HG03439 (cell line): ENCODE measurements at regions not wholly inside any gene's neighbourhood (a gene's known extent, or its start where the extent isn't known, plus 50 kb on each side); places are given as distances from the start of the nearest gene placed in this dataset.
"Not testable (repeated sequence)": the region's sequence is repeated elsewhere in the genome, so short reads cannot be mapped to it uniquely, and the experiment has no call there.

Experiments
- ATAC-seq: cut with Tn5 transposase; IDR thresholded peaks from one replicate; pipeline ENCODE4 v1.9.1; 2021; ENCODE audit warnings: mild to moderate bottlenecking, moderate library complexity; ENCODE audit not compliant: unreplicated experiment

DNA sequence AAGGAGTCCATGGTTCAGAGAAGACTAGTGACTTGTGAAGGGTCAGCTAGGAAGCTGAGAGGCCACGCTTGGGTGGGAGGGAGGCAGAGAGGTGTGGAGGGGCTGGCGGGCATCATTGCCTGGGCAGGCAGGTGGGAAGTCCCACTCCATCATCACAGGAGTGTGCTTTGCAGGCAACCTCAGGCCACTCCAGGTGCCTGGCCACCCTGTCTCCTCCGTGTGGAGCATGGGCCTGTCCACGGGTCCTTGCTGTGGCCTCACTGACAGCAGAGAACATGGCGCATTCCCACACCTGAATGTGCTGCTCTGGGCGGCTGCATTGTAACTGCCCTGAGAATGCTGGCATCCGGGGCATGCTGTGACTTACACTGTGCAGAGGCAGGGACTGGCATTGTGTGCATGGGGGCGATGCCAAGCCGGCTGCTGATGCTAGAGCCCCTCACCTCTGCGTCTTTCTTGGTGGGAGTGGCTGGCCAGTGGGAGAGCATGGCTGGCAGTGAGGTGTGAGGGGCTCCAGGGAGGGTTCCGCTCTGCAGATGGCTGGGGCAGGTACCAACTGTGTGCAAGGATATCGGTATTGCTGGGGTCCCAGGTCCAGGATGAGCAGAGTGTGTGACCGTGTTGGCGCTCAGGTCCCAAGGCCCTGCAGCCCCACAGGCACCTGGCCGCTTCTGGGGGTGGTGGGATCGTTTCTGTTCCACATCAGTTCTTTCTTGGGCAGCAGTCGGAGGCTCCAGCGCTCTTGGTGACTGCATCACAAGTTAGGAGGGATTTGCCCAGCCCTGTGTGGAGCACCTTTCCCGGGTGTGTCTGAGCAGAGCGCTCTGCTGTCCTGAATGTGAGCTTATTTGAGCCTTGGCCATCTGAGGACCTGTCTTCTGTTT, 94.8 kb downstream of the NPIPB11 start:
- ATAC-seq: no peak

- no peak for ATAC-seq
These were observed 95.6 kb downstream of the NPIPB11 start for GRCh38 chr16:29310852-29311314.

DNA sequence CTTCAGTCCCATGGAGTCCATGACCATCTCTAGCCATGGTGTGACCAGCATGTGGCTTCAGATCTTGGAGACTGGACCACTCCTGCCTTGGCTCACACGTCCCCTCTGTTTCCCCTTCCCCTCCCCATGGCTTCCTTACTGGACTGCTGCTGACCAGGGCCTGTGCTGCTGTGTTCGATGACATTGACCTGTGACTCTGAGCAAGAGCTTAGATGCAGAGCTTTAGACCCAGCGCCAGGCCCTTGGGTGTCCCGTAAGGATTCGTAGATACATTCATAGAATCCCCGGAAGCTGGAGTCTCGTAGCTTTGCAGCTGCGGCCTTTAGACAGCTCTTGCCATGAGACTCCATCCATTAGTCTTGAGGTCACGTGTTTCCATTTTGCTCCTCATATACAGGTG, 96.3 kb downstream of the NPIPB11 start:
- ATAC-seq: not testable (repeated sequence)

- not testable (repeated sequence) for ATAC-seq
These were observed 96.9 kb downstream of the NPIPB11 start for GRCh38 chr16:29309601-29310000.

- no peak for ATAC-seq
These were observed 97.6 kb downstream of the NPIPB11 start for GRCh38 chr16:29308644-29309546.

DNA sequence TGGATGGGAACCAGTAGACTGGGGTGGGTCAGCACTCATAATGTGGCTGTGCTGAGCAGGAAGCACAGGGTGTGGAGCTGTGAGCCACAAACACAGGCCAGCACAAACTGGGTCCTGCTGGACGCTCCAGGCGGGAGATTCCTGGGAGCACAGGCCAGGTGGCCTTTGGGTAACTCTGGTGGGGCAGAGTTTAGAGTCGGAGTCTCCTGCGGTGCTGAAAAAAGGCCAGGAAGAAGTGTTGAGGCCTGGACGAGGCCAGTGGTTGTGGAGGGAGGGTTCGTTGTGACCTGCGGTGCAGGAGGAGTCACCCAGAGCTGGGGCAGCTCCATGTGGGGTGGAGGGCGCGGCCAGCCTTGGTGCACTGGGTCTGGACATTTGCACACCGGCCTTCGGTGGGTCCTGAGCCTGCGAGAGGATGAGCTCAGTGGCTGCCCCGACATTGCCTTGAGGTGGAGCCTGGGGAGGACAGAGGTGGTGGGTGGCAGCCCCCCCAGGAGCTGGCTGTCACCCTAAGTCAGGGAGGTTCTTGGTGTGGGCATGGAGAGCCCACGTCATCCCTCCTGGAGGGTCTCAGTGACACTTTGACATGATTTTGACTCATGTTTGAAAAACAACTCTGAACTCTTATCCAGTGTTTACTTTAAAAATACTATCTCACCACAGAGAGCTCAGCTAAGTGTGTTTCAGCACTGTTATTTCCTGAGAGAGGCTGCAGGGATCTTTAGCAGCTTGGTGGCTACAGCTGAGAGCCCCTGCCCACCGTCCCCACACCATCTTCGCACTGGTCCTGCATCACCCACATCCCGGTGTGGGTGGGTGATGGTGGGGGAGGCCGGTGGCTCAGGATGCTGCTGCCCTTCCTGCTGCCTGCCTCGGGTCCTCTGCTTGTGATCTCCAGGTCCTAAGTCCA, 98.7 kb downstream of the NPIPB11 start:
- no peak for ATAC-seq

DNA sequence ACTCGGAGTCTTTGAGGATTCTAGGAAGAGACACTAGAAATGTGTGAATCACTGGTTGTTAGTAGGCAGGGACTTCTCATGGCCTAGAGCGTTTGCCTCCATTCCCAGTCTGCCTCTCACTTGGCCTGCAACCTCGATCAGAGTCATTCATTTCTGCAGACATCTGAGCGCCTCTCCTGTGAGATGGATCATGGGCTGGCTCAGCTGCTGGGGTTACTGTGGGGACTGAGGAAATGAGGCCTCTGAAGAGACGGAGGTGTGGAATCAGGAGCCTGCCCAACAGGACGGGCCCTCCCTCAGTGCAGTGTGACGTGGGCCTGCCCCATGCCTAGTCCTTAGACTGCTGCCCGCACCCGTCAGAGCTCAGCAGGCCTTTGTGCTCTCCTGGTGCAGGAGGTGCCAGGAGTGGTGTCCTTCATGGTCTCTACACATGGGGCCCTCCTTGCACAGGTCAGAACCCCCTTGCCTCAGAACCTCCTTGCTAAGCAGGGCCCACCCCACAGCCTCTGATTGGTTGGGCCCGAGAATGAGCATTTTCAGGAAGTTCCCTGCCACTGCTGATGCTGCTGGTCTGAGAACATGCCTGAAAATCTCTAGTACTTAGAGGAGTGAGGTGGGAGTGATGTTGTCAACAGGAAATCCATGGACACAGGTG, 99.4 kb downstream of the NPIPB11 start:
- ATAC-seq: no peak

DNA sequence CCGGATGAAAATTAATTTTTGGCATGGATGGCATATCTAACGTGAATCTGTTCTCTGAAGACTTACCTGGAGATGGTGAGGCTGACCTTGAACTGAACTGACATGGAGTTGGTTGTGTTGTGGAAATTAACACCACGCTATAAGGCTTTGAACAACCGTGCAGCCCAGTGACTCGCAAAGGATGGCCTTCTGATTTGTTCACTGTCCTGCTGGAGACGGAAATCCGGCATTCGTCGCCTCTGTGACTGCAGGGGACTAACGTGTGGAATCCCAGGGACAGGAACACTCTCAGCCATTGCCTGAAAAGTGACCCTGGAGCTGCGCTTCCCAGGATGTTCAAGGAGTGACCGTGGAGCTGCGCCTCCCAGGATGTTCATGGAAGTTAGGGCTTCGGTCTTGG, 100.3 kb downstream of the NPIPB11 start:
- ATAC-seq: no peak

- ATAC-seq: not testable (repeated sequence)
These were observed 101.5 kb downstream of the NPIPB11 start for GRCh38 chr16:29305018-29305417.

- no peak for ATAC-seq
These were observed 102.3 kb downstream of the NPIPB11 start for GRCh38 chr16:29304251-29304650.

DNA sequence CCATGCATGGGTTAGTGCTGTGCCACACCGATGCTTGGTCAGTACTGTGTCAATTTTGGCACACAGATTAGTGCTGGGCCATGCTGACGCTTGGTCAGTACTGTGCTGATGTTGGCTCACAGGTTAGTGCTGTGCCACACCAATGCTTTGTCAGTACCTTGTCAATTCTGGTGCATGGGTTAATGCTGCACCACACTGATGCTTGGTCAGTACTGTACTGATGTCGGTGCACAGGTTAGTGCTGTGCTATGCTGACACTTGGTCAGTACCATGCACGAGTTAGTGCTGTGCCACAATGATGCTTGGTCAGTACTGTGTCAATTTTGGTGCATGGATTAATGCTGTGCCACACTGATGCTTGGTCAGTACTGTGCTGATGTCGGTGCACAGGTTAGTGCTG, 103.0 kb downstream of the NPIPB11 start:
- ATAC-seq: no peak

GRCh38 chr16:29302976-29303375, 103.5 kb downstream of the NPIPB11 start:
- no peak for ATAC-seq

- not testable (repeated sequence) for ATAC-seq
These were observed 104.1 kb downstream of the NPIPB11 start for GRCh38 chr16:29302433-29302832.

DNA sequence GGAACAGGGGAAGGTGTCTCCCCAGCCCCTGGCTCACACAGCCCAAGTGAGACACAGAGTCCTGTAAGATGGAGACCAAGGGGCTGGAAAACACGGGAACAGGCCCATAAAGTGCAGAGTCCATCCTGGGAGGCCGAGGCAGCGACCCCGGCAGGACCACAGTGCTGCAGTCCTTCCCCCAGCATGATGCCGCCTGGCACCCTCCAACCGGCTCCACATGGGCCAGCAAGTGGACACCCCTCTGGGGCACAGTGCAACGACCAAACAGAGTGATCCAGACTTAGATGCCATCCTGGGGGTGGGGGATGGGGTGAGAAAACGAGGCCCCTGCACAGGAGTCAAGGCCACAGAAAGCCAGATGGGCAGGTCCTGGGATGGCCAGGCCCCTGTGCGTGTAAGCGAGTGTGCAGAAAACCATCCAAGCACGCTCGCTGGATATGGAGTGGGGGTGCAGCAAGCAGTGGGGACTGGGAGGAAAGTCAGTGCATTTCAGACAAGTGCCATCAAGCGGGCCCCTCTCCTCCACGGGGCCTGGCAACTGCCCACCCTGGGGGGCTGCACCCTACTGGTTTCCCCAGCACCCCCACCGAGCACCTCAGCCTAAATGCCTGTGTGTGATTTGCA, 104.7 kb downstream of the NPIPB11 start:
- ATAC-seq: not testable (repeated sequence)

DNA sequence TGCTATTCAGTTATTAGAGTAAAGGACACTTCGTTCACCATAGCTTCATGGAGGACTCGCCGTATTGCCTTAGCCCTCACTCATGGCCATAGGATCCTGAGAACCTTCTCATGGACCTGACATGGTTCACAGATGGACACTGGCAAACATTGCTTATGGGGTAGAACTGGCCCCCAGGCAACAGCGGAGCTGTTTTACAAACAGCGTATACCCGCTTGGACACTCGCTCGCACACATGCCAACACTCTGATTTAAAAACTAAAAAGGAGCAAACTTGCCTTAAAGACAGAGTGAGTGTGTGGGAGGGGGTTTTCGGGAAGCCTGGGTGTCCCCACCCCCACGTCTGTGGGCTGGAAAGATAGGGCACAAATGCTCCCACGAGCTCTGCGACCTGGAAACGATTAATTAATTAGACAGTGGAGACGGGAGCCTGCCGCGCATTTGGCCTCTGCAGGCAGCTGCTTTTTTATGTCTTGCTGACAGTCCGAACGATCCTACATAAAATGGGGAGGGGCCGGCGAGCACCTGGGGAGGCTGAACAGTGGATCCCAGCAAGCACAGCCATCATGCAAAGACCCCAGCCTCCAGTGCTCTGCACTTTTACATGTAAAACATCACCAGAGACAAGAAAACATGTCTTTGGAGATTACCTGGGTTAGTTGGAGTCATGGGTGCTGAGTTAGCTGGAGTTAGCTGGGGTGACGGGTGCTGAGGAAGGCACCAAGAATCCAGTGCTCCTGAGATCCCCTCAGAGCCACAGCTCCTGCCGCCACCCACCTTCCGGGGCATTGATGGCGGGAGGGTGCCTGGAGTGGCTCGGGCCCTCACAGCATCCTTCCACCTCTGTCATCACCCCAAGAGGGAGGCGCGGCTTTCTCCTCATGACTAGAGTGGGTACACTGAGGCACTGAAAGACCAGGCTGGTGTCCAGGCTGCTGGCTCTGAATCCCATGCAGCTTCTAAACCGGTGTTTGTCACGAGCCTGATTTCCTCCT, 105.7 kb downstream of the NPIPB11 start:
- ATAC-seq: not testable (repeated sequence)

- not testable (repeated sequence) for ATAC-seq
These were observed 106.5 kb downstream of the NPIPB11 start for GRCh38 chr16:29300030-29300491.

DNA sequence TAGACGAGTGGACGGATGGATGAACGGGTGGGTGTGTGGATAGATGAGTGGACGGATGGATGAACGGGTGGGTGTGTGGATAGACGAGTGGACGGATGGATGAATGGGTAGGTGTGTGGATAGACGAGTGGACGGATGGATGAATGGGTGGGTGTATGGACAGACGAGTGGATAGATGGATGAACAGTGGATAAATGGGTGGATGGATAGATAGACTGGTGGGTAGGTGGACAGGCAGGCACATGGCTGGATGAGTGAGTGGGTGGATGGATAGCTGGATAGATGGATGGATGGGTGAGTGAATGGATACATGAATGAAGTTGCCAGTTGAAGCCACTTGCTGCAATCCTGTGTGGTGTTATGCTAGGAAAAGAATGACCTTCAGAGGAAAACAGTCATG, 107.5 kb downstream of the NPIPB11 start:
- ATAC-seq: not testable (repeated sequence)

GRCh38 chr16:29298307-29298706, 108.2 kb downstream of the NPIPB11 start:
- ATAC-seq: not testable (repeated sequence)
